ENCODE measurements at regions not wholly inside any gene's neighbourhood (a gene's known extent, or its start where the extent isn't known, plus 50 kb on each side); places are given as distances from the start of the nearest gene placed in this dataset.
A peak's percentile ranks its signal among the peaks of the same experiment; 100 is the strongest.

DNA sequence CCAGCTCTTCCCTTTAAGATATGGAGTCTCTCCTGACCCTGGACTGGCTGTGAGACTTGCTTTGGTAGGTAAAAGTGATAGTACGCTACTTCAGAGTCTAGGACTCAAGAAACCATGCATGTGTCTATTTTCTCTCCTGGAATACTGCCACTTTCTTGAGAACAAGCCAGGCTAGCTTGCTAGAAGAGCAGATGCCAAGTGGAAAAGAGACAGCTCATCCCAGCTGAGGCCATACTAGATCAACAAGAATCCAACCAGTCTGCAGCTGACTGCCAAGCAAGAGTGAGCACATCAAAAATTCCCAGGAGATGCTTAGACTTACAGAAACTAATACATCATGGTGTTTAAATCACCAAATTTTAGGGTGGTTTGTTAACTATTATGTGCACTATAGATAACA, 208.3 kb upstream of the RBMS3 start:
- H3K4me1 Mint-ChIP-seq (ENCODE audit: low read depth), result no peaks in the 10 kb centered on the region
- H3K9me3 Mint-ChIP-seq, result peaks cover 8% of the 10 kb centered on the region
- H3K27ac Mint-ChIP-seq, result no peak overlapping the region
- no peak overlapping the region for H3K4me3 Mint-ChIP-seq (ENCODE audit: low read depth)
- no peaks in the 10 kb centered on the region for H3K36me3 Mint-ChIP-seq (ENCODE audit: low read depth)
- DNase-seq (ENCODE audit: low spot score), result no peak
- intact Hi-C loops (cut with micrococcal nuclease), result no loop called here
- H3K27me3 Mint-ChIP-seq (ENCODE audit: low read depth), result no peaks in the 10 kb centered on the region

DNA sequence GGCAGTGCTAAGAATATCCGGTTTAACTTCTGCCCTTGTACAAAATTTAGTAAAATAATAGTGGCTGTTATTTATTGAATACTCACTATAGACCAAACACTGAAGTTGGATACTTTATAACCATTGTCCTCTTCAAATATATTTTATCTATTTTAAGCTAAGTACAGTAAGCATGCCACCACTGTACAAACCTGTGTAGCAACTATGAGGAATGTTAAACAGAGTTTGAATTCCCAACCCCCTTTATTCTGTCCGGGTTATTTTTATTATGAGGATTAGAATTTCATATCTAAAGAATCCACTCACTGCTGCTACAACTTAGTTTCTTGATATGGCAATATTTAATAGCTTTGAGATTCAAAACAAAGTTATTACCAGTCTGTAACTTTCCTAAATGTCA, 203.5 kb upstream of the RBMS3 start:
- no peaks in the 10 kb centered on the region for H3K9me3 Mint-ChIP-seq
- no peaks in the 10 kb centered on the region for H3K36me3 Mint-ChIP-seq (ENCODE audit: low read depth)
- no peaks in the 10 kb centered on the region for H3K27me3 Mint-ChIP-seq (ENCODE audit: low read depth)
- H3K27ac Mint-ChIP-seq, result no peak overlapping the region
- H3K4me1 Mint-ChIP-seq (ENCODE audit: low read depth), result peaks cover 2% of the 10 kb centered on the region
- intact Hi-C loops (cut with micrococcal nuclease), result no loop called here
- DNase-seq (ENCODE audit: low spot score), result no peak
- H3K4me3 Mint-ChIP-seq (ENCODE audit: low read depth), result no peak overlapping the region

DNA sequence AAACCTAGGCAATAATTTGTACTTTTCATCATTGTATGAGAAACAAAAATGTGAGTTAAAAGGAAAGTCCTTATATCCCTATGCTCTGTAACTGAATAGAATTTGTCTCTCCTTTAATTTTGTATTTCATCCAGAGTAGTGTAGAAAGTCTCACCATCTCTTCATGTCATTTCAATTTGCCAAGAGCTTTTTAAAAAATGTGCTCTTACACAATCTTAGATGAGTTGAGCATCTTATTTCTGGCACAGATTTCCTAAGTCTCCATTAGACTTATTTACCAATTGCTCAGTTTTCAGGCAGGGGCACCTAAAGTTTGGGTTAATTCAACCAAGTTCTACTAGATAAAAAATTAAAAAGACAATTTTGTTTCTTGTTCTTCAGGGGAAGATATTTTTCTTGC, 201.5 kb upstream of the RBMS3 start:
- intact Hi-C loops (cut with micrococcal nuclease), result no loop called here
- no peak for DNase-seq (ENCODE audit: low spot score)
- H3K9me3 Mint-ChIP-seq, result no peaks in the 10 kb centered on the region
- H3K36me3 Mint-ChIP-seq (ENCODE audit: low read depth), result no peaks in the 10 kb centered on the region
- no peak overlapping the region for H3K4me3 Mint-ChIP-seq (ENCODE audit: low read depth)
- H3K27me3 Mint-ChIP-seq (ENCODE audit: low read depth), result no peaks in the 10 kb centered on the region
- H3K27ac Mint-ChIP-seq, result no peak overlapping the region
- peaks cover 2% of the 10 kb centered on the region for H3K4me1 Mint-ChIP-seq (ENCODE audit: low read depth)

DNA sequence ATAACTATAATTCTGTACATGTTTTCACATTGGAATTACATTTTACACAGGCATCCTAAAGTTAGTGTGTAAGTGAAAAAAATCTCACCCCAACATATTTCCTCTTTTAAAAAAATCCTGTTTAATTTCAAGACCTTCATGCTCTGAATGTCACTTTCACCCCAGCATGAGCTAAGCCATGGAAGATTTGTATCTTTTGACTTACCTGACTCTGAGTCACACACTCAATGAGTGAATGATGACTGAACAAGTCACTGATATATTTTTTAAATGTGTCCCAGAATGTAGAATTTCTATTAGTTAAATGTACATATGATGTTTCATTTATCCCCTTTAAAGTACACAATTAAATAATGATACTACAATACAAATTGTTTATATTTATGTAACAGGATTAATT, 199.9 kb upstream of the RBMS3 start:
- peaks cover 7% of the 10 kb centered on the region for H3K9me3 Mint-ChIP-seq
- intact Hi-C loops (cut with micrococcal nuclease), result no loop called here
- no peak overlapping the region for H3K4me3 Mint-ChIP-seq (ENCODE audit: low read depth)
- H3K4me1 Mint-ChIP-seq (ENCODE audit: low read depth), result peaks cover 2% of the 10 kb centered on the region
- H3K27me3 Mint-ChIP-seq (ENCODE audit: low read depth), result no peaks in the 10 kb centered on the region
- no peak for DNase-seq (ENCODE audit: low spot score)
- H3K27ac Mint-ChIP-seq, result no peak overlapping the region
- no peaks in the 10 kb centered on the region for H3K36me3 Mint-ChIP-seq (ENCODE audit: low read depth)

DNA sequence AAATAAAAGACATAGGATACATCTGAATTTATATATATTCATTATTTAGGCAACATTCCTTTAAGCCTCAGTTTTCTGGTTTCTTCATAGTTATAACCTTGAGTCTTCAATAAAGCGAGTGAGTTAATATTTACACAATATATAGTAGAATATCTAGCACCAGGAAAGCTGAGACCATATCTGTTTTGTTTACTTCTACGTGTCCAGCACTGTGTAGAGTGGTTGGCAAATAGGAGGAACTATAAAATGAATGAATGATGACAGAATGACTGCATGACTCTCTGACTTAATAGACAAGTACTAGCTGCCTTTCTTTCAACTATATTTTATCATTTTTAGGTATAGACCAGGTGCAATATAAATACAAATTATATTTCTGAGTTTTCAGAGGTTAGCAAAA, 197.8 kb upstream of the RBMS3 start:
- Mint-ChIP-seq H3K4me3 (ENCODE audit: low read depth) (no peak overlapping the region), H3K4me1 (ENCODE audit: low read depth) (peaks cover 2% of the 10 kb centered on the region), H3K9me3 (peaks cover 7% of the 10 kb centered on the region), H3K27ac (no peak overlapping the region), H3K36me3 (ENCODE audit: low read depth) (no peaks in the 10 kb centered on the region), H3K27me3 (ENCODE audit: low read depth) (no peaks in the 10 kb centered on the region)
- intact Hi-C loops (cut with micrococcal nuclease), result no loop called here
- no peak for DNase-seq (ENCODE audit: low spot score)

DNA sequence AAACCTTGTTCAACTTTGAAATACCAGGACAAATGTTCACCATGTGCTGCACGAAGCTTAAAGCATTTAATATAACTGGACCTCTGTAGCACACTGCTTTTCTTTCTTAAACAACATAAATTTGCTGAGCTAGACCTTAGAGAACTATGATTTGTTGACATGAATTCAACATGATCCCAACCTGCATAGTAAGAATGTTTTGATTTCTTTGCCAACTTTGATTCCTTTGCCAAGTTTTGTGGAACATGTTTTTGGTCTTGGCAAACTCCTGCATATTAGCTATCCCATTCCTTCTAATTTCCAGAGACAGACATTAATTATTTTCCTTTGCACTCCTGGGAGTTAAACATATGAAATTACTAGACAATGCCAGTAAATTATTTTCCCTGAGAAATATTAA, 197.2 kb upstream of the RBMS3 start:
- no peaks in the 10 kb centered on the region for H3K27me3 Mint-ChIP-seq (ENCODE audit: low read depth)
- no peaks in the 10 kb centered on the region for H3K36me3 Mint-ChIP-seq (ENCODE audit: low read depth)
- H3K27ac Mint-ChIP-seq, result no peak overlapping the region
- H3K4me3 Mint-ChIP-seq (ENCODE audit: low read depth), result no peak overlapping the region
- DNase-seq (ENCODE audit: low spot score), result no peak
- intact Hi-C loops (cut with micrococcal nuclease), result no loop called here
- peaks cover 7% of the 10 kb centered on the region for H3K9me3 Mint-ChIP-seq
- peaks cover 2% of the 10 kb centered on the region for H3K4me1 Mint-ChIP-seq (ENCODE audit: low read depth)

DNA sequence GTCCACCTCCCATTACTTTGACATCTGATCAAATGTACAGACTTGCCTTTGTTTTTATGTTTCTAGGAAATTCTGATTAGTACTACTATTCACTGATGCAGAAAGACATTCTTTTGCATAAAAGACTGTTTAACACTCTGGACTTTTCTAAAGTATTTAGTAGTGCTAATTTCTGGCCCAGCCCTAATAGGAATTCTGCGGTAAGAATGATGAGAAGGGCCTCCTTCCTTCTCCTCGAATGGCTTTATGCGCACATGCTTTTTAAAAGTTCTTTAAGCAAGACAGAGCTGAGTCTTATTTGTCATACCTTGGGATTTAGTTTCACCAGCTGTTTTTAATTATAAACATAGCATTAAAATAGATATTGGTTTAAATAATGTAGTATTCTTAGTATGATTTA, 192.3 kb upstream of the RBMS3 start:
- Mint-ChIP-seq H3K27ac (no peak overlapping the region), H3K4me3 (ENCODE audit: low read depth) (no peak overlapping the region), H3K4me1 (ENCODE audit: low read depth) (peaks cover 3% of the 10 kb centered on the region), H3K36me3 (ENCODE audit: low read depth) (no peaks in the 10 kb centered on the region), H3K27me3 (ENCODE audit: low read depth) (no peaks in the 10 kb centered on the region), H3K9me3 (peaks cover 15% of the 10 kb centered on the region)
- no peak for DNase-seq (ENCODE audit: low spot score)
- intact Hi-C loops (cut with micrococcal nuclease), result no loop called here

DNA sequence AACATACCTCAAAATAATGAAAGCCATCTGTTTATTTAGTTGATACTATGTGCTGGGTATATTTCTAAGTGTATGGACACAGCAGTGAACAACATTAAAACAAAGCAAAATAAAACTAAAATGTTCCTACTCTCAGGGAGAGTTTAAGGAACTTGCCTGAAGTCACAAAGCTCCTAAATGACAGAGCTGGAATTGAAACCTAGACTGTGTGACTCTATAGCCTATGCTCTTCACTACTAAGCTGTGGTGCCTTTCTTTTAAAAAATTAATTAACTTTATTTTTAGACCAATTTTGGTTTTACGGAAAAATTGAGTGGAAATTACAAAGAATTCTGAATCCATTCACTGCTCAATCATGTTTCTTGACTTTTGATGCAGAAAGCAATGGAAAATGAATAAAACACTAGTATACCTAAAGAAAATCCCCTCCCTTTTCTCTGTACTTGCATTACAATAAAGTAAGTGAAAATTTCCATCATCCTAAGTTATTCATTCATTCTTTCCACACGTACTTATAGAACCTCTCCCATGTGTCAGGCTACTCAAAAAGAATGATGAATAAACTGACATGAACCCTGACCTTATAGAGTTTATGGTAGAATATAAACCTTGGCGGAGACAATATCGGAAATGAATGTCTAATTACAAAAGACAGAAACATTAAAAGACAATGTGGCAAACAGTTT, 189.8 kb upstream of the RBMS3 start:
- no peak for DNase-seq (ENCODE audit: low spot score)
- H3K9me3 Mint-ChIP-seq, result peaks cover 14% of the 10 kb centered on the region
- H3K4me1 Mint-ChIP-seq (ENCODE audit: low read depth), result peaks cover 3% of the 10 kb centered on the region
- peak overlapping the region; percentile 16 for H3K27ac Mint-ChIP-seq
- H3K4me3 Mint-ChIP-seq (ENCODE audit: low read depth), result no peak overlapping the region
- H3K27me3 Mint-ChIP-seq (ENCODE audit: low read depth), result no peaks in the 10 kb centered on the region
- no peaks in the 10 kb centered on the region for H3K36me3 Mint-ChIP-seq (ENCODE audit: low read depth)
- intact Hi-C loops (cut with micrococcal nuclease), result no loop called here

DNA sequence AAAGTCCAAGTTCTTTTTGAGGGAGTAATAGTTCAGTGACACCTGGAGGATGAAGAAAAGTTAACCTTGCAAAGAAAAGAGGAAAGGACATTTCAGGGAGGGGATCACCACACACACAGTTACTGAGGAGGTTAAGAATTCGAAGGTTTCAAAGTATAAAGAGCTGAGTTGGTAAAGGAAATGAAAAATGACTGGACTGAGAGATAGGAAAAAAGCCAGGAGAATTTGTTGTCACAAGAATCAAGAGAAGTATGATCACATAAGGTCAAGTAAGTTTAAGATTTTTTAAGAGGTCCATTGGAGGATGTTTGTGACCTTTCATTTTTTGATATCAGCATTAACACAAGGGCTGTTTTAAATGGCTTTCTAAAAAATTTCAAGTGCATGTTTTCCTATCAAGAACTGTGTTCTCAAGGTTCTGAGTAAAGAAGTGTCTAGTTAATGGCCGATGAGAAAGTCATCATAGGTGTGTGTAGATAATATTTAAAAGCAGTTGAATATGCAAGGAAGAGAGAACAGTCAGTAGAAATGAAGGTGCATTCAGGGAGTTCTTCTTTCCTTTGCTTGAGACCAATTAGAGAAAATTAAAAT, 189.2 kb upstream of the RBMS3 start:
- Mint-ChIP-seq H3K27ac (peak overlapping the region; percentile 16), H3K4me3 (ENCODE audit: low read depth) (no peak overlapping the region), H3K4me1 (ENCODE audit: low read depth) (peaks cover 3% of the 10 kb centered on the region), H3K27me3 (ENCODE audit: low read depth) (no peaks in the 10 kb centered on the region), H3K36me3 (ENCODE audit: low read depth) (no peaks in the 10 kb centered on the region), H3K9me3 (peaks cover 14% of the 10 kb centered on the region)
- DNase-seq (ENCODE audit: low spot score), result no peak
- intact Hi-C loops (cut with micrococcal nuclease), result no loop called here

DNA sequence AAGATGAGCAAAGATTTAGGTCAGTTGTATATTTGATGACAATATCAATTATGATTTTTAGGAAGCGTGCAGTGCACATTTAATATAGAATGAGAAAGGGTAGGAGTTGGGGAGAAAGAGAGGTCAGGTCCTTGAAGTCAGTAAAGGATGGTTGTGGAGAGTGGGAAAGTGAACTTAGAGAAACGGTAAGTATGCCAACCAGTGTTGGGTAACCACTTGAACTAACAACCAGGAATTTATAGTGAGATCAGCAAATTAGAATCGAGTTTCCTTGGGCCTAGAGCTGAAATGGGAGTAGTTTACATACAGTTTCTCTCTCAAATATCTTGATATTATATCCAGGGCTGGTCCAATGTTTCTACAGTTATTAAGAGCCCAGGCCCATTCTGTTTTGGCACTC, 188.5 kb upstream of the RBMS3 start:
- H3K27me3 Mint-ChIP-seq (ENCODE audit: low read depth), result no peaks in the 10 kb centered on the region
- H3K27ac Mint-ChIP-seq, result no peak overlapping the region
- no peak for DNase-seq (ENCODE audit: low spot score)
- peaks cover 14% of the 10 kb centered on the region for H3K9me3 Mint-ChIP-seq
- intact Hi-C loops (cut with micrococcal nuclease), result no loop called here
- H3K36me3 Mint-ChIP-seq (ENCODE audit: low read depth), result no peaks in the 10 kb centered on the region
- H3K4me3 Mint-ChIP-seq (ENCODE audit: low read depth), result no peak overlapping the region
- peaks cover 3% of the 10 kb centered on the region for H3K4me1 Mint-ChIP-seq (ENCODE audit: low read depth)

DNA sequence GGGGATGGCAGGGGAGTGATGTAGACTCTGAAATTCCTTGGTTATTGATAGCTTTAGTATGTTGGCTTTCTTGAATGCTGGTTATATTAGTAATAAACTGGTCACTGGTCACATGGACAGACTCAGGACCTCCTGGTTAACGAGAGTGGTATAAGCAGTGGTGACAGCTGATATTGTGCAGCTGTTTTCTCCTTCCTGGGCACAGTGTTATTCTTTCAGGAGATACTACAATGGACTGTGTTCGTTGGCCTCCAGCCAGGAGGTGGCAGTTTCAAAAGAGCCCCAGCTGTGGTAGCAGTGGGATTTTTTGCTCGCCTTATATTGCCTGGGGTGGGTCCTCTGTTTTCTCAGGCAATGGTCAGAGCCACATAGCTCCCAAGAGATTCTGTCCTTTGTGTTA, 181.6 kb upstream of the RBMS3 start:
- Mint-ChIP-seq H3K27ac (no peak overlapping the region), H3K4me3 (ENCODE audit: low read depth) (no peak overlapping the region), H3K9me3 (peaks cover 10% of the 10 kb centered on the region), H3K36me3 (ENCODE audit: low read depth) (no peaks in the 10 kb centered on the region), H3K27me3 (ENCODE audit: low read depth) (no peaks in the 10 kb centered on the region), H3K4me1 (ENCODE audit: low read depth) (no peaks in the 10 kb centered on the region)
- DNase-seq (ENCODE audit: low spot score), result no peak
- intact Hi-C loops (cut with micrococcal nuclease), result no loop called here

DNA sequence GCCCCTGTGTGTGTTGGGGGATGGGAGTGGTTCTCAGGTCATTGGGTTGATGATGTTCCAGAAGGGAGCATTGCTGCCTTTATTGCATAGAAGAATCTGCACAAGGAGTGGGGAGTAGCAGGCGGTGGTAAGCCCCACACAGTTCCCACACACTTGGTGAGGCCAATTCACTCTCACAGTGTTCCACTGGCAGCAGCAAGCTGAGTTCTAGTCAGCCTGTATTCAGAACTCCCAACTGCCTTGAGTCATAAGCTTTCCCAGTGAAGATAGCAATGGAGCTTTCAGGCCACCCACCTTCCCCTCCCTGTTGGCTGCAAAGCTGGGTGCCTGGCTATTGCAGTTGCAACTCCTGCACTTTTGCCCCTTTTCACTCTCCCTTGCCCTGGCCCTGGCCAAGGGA, 181.1 kb upstream of the RBMS3 start:
- Mint-ChIP-seq H3K4me1 (ENCODE audit: low read depth) (no peaks in the 10 kb centered on the region), H3K36me3 (ENCODE audit: low read depth) (no peaks in the 10 kb centered on the region), H3K27ac (no peak overlapping the region), H3K27me3 (ENCODE audit: low read depth) (no peaks in the 10 kb centered on the region), H3K4me3 (ENCODE audit: low read depth) (no peak overlapping the region), H3K9me3 (peaks cover 5% of the 10 kb centered on the region)
- intact Hi-C loops (cut with micrococcal nuclease), result no loop called here
- no peak for DNase-seq (ENCODE audit: low spot score)

DNA sequence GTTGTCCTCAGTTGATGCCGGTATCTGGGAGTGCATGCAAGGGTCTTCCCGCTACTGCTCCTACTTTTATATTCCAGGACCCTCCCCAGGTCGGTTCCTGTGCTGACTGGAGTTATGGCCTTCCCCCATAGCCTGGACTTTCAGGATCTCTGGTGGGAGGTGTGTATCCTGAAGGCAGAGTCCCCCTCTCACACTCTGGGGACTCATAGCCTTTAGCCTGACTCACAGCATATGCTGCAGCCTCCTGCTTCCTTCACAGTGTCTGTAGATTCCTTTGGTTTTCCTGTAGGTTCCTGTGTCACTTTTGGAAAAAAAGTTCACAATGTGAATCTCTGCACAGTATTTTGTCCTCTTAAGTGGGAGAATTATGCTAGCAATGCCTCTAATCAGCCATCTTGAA, 180.6 kb upstream of the RBMS3 start:
- Mint-ChIP-seq H3K4me3 (ENCODE audit: low read depth) (no peak overlapping the region), H3K4me1 (ENCODE audit: low read depth) (no peaks in the 10 kb centered on the region), H3K9me3 (peaks cover 5% of the 10 kb centered on the region), H3K27ac (no peak overlapping the region), H3K36me3 (ENCODE audit: low read depth) (no peaks in the 10 kb centered on the region), H3K27me3 (ENCODE audit: low read depth) (no peaks in the 10 kb centered on the region)
- intact Hi-C loops (cut with micrococcal nuclease), result no loop called here
- no peak for DNase-seq (ENCODE audit: low spot score)

DNA sequence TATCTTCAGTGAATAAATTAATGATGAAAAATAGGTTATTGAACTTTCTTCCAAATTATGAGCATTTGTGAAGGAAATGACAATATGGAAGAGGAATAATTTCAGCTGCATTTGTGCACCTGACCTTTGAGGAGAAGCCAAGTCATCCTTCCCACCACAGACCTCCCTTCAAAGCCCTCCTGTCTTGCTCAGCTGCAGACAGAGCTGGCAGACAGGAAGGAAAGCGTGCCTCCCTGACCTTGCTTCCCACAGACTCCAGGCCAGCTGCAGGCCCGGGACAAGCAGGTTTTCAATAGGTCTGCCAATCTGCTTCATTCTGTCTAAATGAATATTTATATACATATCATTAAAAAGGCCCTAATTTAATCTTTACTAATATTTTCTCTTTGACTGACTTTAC, 152.9 kb upstream of the RBMS3 start:
- H3K27ac Mint-ChIP-seq, result no peak overlapping the region
- DNase-seq (ENCODE audit: low spot score), result no peak
- H3K4me3 Mint-ChIP-seq (ENCODE audit: low read depth), result no peak overlapping the region

More for the DNA sequence above, 152.9 kb upstream of the RBMS3 start:
- intact Hi-C loops (cut with micrococcal nuclease), result no loop called here
- Mint-ChIP-seq H3K36me3 (ENCODE audit: low read depth) (no peaks in the 10 kb centered on the region), H3K27me3 (ENCODE audit: low read depth) (no peaks in the 10 kb centered on the region), H3K4me1 (ENCODE audit: low read depth) (no peaks in the 10 kb centered on the region), H3K9me3 (no peaks in the 10 kb centered on the region)

Measured in activated T-helper 2 cell treated with anti-CD3 and anti-CD28 coated beads, Interferon-gamma antibody, Interleukin-2, Interleukin-4, amounts not matched to agents 10 μg/mL and 5 μg/mL and 100 μg/mL, durations not matched to agents 14 hours and 24 hours and 36 hours (primary cell).